Hepatocyte (in vitro differentiated cells): ENCODE measurements at regions not wholly inside any gene's neighbourhood (a gene's known extent, or its start where the extent isn't known, plus 50 kb on each side); places are given as distances from the start of the nearest gene placed in this dataset.
A peak's percentile ranks its signal among the peaks of the same experiment; 100 is the strongest.

Source experiments
- DNase-seq: peaks from one replicate; pipeline ENCODE4 v3.0.0-alpha.2; 2016; ENCODE audit warnings: low spot score
- H2AFZ ChIP-seq: fragments of 200-600 bp; sonication (generic); 2 replicates; pipeline ENCODE4 v1.6.0; 2016; ENCODE audit warnings: antibody characterized with exemption, mild to moderate bottlenecking
- H3K27ac ChIP-seq: fragments of 200-600 bp; sonication (generic); 2 replicates; pipeline ENCODE4 v1.5.1; 2016; ENCODE audit warnings: mild to moderate bottlenecking
- H3K27me3 ChIP-seq: fragments of 200-600 bp; sonication (generic); 2 replicates; pipeline ENCODE4 v1.6.1; 2016
- H3K36me3 ChIP-seq: fragments of 200-600 bp; sonication (generic); replicated peaks from 2 replicates; pipeline ENCODE4 v1.5.1; 2016; ENCODE audit warnings: low read depth; ENCODE audit not compliant: insufficient read depth
- H3K4me1 ChIP-seq: fragments of 200-600 bp; sonication (generic); 2 replicates; pipeline ENCODE4 v1.5.1; 2016; ENCODE audit warnings: mild to moderate bottlenecking, moderate library complexity; ENCODE audit not compliant: insufficient read depth
- H3K4me2 ChIP-seq: fragments of 200-600 bp; sonication (generic); 2 replicates; pipeline ENCODE4 v1.6.0; 2016
- H3K4me3 ChIP-seq: fragments of 200-600 bp; sonication (generic); 2 replicates; pipeline ENCODE4 v1.5.1; 2016; ENCODE audit warnings: mild to moderate bottlenecking
- H3K79me2 ChIP-seq: fragments of 200-600 bp; sonication (generic); 2 replicates; pipeline ENCODE4 v1.6.0; 2017; ENCODE audit warnings: mild to moderate bottlenecking
- H3K9me2 ChIP-seq: fragments of 200-600 bp; sonication (generic); replicated peaks from 2 replicates; pipeline ENCODE4 v1.6.0; 2017; ENCODE audit warnings: mild to moderate bottlenecking; ENCODE audit not compliant: insufficient read depth
- H3K9me3 ChIP-seq: fragments of 200-600 bp; sonication (generic); 2 replicates; pipeline ENCODE4 v1.5.1; 2016; ENCODE audit warnings: low read depth, mild to moderate bottlenecking
- H4K20me1 ChIP-seq: fragments of 200-600 bp; sonication (generic); 2 replicates; pipeline ENCODE4 v1.6.0; 2016; ENCODE audit warnings: mild to moderate bottlenecking; ENCODE audit not compliant: insufficient read depth, poor library complexity, severe bottlenecking
- CTCF ChIP-seq: fragments of 200-600 bp; sonication (generic); IDR thresholded peaks from 2 replicates; pipeline ENCODE4 v1.5.1; 2016; ENCODE audit warnings: antibody characterized with exemption, mild to moderate bottlenecking; ENCODE audit not compliant: poor library complexity
- EZH2 ChIP-seq: fragments of 200-600 bp; sonication (generic); IDR thresholded peaks from 2 replicates; pipeline ENCODE4 v1.6.1; 2016; ENCODE audit warnings: antibody characterized with exemption, mild to moderate bottlenecking, borderline replicate concordance
- EZH2phosphoT487 ChIP-seq: fragments of 200-600 bp; sonication (generic); IDR thresholded peaks from one replicate; pipeline ENCODE4 v1.6.1; 2018; ENCODE audit warnings: antibody characterized with exemption, mild to moderate bottlenecking, low read depth, moderate library complexity; ENCODE audit not compliant: unreplicated experiment, severe bottlenecking
- WGBS: methylation state at CpG from one replicate; pipeline ENCODE4 v1.1.6; 2016; ENCODE audit warnings: low lambda C conversion rate; ENCODE audit errors: missing lambda C conversion rate; 5-methylcytosine and 5-hydroxymethylcytosine counted together

DNA sequence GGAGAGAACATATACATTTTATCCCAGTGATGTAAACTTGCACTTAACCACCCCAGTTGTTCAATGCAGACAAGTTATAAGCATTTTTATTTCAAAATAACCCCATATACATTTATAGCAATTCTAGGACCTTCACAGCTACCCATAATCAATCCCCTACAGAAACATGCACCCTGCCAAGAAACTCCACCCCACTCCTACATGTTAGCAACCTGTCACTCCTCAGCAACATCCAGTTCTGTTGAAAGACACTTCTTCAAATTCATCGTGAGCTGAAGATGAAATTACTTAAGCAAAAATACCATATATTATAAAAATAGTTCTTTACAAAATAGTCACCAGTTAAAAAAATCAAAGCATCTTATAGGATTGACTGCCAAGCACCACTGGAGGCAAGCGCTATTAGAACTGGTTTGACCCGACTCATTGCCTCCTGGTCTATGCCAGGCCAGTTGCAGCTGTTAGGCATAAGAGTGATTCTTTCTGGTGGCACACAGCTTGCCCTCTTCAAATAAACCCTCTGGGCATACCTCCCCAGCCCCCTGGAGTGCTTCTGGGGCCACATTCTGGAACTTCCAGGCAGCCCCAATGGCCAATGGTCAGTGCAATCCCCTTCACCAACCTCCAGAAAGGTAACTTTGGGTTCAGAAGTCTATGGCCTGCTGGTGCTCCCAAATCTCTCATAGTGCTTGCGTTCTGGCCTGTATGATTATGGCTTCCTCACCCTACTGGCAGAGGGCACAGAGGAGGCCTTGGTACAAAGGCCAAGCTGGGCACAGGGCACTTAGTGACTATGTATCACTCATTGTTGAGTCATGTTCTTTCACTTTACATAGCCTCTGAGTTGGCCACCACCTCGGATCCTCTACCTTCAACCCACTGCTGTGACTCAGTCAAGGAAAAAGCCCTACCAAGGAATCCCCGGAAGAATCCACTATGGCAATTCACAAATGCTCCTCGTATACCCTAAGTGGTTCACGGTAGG, 72.2 kb upstream of the RALGPS2 start:
- H4K20me1 ChIP-seq, result no peaks in the 10 kb centered on the region
- 87% methylated on average over 8 of the region's 8 CpGs for WGBS
- H3K9me2 ChIP-seq, result no peaks in the 10 kb centered on the region
- H3K36me3 ChIP-seq, result no peaks in the 10 kb centered on the region
- peak overlapping the region; percentile 75 for H3K27ac ChIP-seq
- H3K4me3 ChIP-seq, result no peak overlapping the region
- DNase-seq, result no peak
- no peaks in the 10 kb centered on the region for H3K79me2 ChIP-seq
- TF ChIP-seq EZH2 (no peak), CTCF (no peak)
- H3K27me3 ChIP-seq, result no peaks in the 10 kb centered on the region
- peaks cover 25% of the 10 kb centered on the region for H3K4me1 ChIP-seq
- peak overlapping the region; percentile 59 for H3K4me2 ChIP-seq
- H3K9me3 ChIP-seq, result no peaks in the 10 kb centered on the region
- no peak overlapping the region for H2AFZ ChIP-seq

DNA sequence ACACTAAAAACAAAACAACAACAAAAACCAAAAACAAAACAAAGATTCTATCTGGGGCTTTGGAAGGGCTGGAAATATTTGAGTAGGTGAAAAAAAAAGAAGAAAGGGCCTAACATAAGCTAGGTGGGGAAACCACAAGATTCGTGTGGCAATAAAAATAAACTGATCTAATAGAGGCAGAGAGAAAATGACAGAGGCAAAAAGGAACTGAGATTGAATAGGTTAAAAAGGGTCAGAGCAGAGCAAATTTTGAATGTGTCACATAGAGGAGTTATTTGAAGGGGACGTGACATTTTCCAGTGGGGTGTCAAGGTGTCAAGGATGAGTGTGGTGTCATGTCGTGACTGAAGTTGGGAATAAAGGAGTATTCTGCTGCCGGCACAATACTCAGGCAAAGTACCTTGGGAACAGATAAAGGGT, 65.2 kb upstream of the RALGPS2 start:
- Histone ChIP-seq H3K36me3 (no peaks in the 10 kb centered on the region), H3K4me2 (no peak overlapping the region), H2AFZ (no peak overlapping the region), H3K9me2 (no peaks in the 10 kb centered on the region), H3K4me1 (peaks cover 7% of the 10 kb centered on the region), H3K9me3 (no peaks in the 10 kb centered on the region), H3K4me3 (no peak overlapping the region), H4K20me1 (no peaks in the 10 kb centered on the region), H3K79me2 (no peaks in the 10 kb centered on the region), H3K27me3 (no peaks in the 10 kb centered on the region), H3K27ac (no peak overlapping the region)
- no peak for DNase-seq
- 87% methylated on average over 4 of the region's 4 CpGs for WGBS
- TF ChIP-seq EZH2, result no peak
- TF ChIP-seq EZH2phosphoT487, result no peak
- TF ChIP-seq CTCF, result no peak

DNA sequence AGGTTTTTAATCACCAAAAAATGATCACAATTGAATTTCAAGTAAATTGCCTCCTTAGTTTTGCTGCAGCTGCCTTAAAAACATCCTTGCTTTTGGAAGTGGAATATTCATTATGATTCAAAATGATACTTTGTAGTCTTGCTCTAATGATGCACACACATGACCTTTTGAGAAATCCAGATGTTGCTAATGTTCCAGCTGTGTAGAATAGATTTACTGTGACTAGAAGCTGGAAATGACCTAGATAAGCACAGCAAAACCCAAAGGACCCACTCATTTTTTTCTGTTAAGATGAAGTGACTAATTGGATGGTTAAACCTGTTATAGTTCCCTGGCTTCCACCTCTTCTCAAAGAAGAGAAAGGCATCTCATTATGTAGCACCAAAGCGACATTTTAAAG, 64.6 kb upstream of the RALGPS2 start:
- no peaks in the 10 kb centered on the region for H4K20me1 ChIP-seq
- H3K79me2 ChIP-seq, result no peaks in the 10 kb centered on the region
- H3K27me3 ChIP-seq, result no peaks in the 10 kb centered on the region
- no peak for DNase-seq
- H3K4me3 ChIP-seq, result no peak overlapping the region
- no peak overlapping the region for H3K27ac ChIP-seq
- no peak for TF ChIP-seq CTCF
- TF ChIP-seq EZH2phosphoT487, result no peak
- no peak for TF ChIP-seq EZH2
- H3K36me3 ChIP-seq, result no peaks in the 10 kb centered on the region
- peaks cover 7% of the 10 kb centered on the region for H3K4me1 ChIP-seq
- H3K9me3 ChIP-seq, result no peaks in the 10 kb centered on the region
- 100% methylated on average over 1 of the region's 1 CpG for WGBS
- H3K4me2 ChIP-seq, result no peak overlapping the region
- H2AFZ ChIP-seq, result no peak overlapping the region
- no peaks in the 10 kb centered on the region for H3K9me2 ChIP-seq

DNA sequence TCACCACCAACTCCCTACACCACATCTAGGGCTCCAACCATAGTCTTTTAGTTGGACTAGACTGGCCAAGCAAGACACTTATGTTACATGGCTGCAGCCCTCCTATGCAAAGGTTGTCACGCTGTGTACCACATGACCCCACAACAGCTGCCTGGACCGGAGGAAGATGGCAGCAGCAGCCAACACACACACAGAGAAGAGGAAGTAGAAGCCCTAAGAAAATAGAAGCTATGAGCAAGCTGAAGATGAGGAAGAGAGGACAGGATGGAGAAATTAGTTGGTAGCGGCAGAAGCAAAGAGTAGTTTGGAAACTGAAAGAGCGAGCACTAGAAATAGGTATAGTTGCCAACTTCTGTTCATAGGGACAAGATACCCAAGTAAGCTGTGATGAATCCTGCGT, 60.8 kb upstream of the RALGPS2 start:
- Histone ChIP-seq H4K20me1 (no peaks in the 10 kb centered on the region), H2AFZ (no peak overlapping the region), H3K9me3 (no peaks in the 10 kb centered on the region), H3K27me3 (no peaks in the 10 kb centered on the region), H3K36me3 (no peaks in the 10 kb centered on the region), H3K27ac (no peak overlapping the region), H3K4me2 (no peak overlapping the region), H3K9me2 (no peaks in the 10 kb centered on the region), H3K4me3 (no peak overlapping the region), H3K4me1 (no peaks in the 10 kb centered on the region), H3K79me2 (no peaks in the 10 kb centered on the region)
- 94% methylated on average over 5 of the region's 5 CpGs for WGBS
- TF ChIP-seq EZH2, result no peak
- no peak for TF ChIP-seq CTCF
- TF ChIP-seq EZH2phosphoT487, result no peak
- no peak for DNase-seq
